Left colon (tissue), 2 donors: ENCODE measurements at regions not wholly inside any gene's neighbourhood (a gene's known extent, or its start where the extent isn't known, plus 50 kb on each side); places are given as distances from the start of the nearest gene placed in this dataset.

Experiments used
- ATAC-seq: fragments of 200-7000 bp; cut with Tn5 transposase; one replicate; pipeline ENCODE4 v1.9.1; 2020; ENCODE audit warnings: mild to moderate bottlenecking, moderate library complexity
- DNase-seq, 2 donors: peaks; one replicate each; pipeline ENCODE4 v3.0.0-alpha.2; 2020
- intact Hi-C, 2 donors: fragments of 100-400 bp; cut with DNase I in 1 of 2; cut with micrococcal nuclease in 1 of 2; formaldehyde crosslinking; loops; one replicate each; pipeline versions ENCODE4 v1.11.2 to v1.14.0; 2022; cut with DNase I, micrococcal nuclease
- donor health status: DM: no; HTN: no; CAD: no.
- donor health status: DM: yes; HTN: yes; CAD: no.

DNA sequence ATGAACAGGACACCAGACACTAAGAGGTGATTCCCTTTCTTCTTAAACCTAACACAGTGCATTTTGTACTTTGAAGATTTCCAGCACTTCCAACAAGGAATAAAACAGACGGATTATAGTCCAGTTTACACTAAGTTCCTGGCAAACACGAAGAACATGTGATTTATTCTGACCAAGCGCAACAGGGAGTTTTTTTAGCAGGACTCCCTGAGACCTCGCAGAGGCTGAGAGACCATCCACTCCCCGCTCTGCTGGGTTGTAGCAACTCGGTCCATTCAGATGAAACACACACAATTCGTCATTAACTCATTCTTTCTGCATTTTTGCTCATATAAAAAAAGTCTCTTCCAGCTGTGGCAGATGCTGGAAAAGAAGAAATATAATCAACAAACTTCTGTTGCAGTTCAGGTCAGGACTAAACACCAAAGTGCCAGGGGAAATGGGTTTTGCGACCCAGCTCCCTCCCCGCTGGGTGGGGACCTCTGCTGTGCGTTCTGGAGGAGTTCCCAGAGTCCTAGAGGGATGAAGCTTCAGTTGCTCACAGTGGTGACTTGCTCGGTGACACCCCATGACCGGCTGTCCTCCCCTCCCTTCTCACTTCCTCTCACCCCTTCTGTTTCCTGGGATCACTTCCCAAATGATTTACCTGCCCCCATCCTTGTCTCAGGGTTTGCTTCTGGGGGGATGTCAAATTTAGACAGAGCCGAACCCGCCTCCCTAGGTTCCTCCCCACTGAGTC lies 52.5 kb downstream of the KCNF1 start:
- DNase-seq (no peak), ATAC-seq (no peak)
- intact Hi-C loops, result no loop called here

DNA sequence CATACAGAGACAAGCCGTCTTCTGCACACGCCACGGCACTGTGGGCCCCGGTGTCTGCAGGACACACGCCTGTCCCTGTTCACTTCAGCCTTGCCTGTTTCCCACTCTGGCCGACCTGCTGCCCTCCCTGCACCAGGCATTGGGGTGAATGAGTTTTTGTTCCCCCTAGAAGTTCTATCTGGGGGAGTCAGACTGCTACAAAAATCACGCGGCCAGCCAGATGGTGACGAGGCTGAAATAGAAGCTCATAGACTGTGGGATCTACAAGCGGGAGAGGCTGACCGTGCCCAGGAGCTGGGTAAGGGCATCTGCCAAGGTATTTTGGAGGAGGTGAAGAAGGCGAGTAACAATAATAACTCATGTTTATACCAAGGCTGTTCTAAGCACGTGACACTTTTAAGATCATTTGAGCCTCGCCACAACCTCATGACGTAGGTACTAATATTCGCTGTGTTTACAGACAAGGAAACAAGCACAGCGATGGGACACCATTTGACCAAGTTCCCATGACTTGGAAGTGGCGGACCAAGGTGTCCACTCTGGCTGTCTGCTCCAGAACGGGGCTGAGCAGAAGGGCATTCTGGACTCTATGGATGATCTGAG lies 53.6 kb downstream of the KCNF1 start:
- no peak for DNase-seq
- intact Hi-C loops, result no loop called here

DNA sequence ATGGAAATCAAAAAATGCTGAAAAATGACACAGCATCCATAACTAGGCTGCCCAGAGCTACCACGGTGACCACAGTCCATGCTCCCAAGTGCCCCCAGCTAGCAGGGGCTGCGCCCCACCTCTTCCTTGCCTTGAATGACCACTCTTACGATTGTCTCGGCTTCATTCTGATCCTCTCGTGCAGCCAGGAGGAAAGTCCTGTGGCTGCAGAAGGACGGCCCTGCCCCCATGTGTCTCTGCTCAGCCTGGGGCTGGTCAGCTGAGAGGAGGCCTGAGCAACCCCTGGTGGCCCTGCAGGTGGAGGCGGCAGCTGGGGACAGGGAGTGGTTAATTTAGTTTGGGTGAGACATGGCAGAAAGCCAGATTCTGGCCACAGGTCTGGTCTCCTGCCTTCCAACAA lies 54.3 kb downstream of the KCNF1 start:
- intact Hi-C loops, result no loop called here
- no peak for DNase-seq
- no peak for ATAC-seq

More for the DNA sequence above, 53.6 kb downstream of the KCNF1 start:
- no peak for ATAC-seq

DNA sequence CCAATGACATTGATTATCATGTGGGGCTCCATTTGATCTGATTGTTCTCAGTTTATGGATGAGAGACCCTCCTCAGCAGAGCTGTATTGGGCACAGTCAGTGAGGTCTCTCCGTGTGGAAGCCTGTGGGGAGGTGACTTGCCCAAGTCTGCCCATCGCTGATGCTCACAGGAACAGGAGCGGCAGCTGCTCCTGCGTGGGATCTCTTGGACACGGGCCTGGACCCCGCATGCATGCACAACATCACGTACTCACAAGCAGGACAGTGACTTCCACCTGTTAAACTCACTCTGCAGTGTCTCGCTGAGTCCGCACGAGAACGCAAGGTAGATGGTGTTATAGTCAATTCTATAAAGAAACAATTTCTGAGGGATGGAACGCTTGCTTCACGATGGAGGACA lies 55.0 kb downstream of the KCNF1 start:
- DNase-seq (no peak), ATAC-seq (no peak)
- intact Hi-C loops, result no loop called here

DNA sequence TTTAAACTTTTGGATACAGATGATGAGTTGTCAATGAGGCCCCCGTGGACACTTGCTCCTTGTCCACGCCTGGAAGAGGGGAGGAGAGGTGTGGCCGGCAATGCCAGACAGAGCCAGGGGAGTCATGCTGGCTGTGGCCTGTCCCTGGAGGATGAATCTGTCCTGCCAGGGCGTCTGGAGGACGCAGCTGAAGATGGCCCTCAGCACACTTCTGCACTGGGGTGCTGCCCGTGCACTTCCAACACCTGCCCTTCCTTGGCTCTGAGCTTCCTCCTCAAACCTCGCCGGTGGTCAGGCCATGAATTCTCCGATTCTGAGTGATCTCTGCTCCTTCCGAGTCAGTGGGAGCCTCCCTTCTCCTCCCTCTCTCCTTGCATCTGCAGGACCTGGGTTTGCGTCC lies 56.4 kb downstream of the KCNF1 start:
- intact Hi-C loops, result no loop called here
- DNase-seq (no peak), ATAC-seq (no peak)

DNA sequence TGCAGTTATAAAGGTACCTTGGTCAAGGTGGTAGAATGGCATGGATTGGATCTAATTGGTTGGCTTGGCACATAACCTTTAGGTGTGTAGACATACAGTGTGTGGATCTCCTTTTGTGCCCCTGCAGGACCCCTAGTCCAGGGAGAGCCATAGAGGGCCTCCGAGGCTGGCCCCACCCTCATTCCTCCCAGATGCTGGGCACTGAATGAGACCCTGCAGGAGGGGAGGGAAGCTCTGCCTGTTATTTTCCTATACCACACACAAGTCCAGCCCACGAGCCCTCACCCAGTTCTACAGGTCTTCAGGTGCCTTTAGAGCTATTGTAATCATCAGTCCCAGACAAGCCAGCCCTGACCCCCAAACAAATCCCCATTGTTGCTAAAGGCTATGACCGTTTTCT lies 58.9 kb downstream of the KCNF1 start:
- no peak for ATAC-seq

DNA sequence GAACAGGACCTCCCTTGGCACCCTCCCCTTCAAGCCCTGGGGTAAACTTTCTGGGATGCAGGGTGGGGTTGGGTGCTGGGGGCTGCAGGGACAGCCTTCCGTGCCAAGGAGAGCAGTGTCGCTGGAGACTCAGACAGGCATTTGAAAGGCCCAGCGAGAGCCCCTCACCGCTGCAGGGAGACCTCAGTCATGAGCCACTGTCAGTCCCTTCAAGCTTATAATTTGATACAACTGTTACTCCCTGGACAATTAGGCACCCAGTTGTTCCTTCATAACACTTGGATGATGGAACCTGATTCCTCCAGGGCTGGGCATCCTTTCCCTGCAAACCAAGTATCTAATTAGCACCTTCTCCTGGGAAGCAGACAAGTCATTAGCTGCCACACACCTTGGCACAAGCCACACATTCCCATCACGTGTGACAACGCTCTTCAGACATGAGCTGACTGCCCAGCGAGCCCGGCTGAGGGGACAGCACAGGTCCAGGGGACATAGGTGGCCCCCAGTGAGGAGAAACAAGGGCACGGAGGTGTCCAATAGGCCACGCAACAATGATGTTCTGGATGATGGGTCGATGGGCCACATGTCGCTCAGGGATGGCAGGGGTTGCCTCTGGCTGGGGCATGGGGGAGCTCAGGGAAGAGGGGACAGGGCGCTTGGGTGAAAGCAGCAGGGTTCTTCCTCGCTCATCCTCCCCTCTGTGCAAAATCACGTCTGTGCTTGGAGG lies 59.6 kb downstream of the KCNF1 start:
- intact Hi-C loops, result no loop called here
- no peak for ATAC-seq

More for the DNA sequence above, 58.9 kb downstream of the KCNF1 start:
- intact Hi-C loops, result no loop called here
- no peak for DNase-seq

DNA sequence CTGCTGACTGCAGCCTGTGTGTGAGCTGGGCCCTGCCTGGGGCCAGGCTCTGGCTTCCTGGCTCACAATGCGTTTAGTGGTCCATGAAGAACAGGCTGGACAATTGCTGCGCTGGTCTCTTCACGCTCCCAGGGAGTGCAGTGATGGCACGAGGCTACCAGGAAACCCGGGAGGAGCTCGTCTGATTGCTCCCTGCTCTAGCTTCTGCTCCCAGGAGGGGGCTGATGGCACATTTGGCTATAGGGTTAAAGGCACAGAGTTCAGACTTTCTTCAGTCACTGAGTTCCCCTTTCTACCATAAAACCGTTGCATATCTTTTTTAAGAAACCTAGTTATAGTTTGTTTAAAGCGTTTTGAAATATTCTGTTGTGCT lies 60.1 kb downstream of the KCNF1 start:
- intact Hi-C loops, result no loop called here
- ATAC-seq (no peak), DNase-seq (no peak)

More for the DNA sequence above, 59.6 kb downstream of the KCNF1 start:
- no peak for DNase-seq

DNA sequence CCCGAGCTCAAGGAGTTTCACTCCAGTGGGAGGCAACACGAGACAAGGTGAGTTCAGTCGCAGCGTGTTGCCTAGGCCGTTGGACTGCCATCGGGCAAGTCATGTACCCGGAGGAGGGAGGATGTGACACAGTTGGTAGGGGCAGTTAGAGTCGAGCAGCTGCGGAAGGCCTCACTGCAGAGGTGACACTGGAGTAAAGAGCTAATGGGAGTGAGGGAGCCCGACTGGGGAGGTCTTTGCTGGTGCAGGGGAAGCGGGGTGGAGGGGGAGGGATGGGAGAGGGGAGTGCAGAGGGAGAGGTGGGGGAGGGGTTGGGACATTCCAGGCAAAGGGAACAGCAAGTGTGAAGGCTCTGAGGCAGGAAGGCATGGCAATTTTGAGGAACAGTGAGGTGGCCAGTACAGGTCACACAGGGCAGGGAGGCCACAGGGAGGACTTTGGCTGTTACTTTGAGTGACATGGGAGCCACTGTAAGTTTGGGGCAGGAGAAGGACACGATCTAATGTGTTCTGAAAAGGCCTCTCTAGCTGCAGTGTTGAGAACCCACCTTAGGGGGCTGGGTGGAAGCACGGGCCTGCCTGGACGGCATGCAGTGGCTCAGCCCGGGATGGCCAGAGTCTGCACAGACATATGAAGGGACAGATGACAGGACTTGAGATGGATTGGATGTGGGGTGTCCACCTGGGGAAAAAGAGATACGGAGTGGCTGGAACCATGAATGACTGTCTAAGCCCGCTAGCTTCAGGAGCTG lies 61.1 kb downstream of the KCNF1 start:
- no peak for ATAC-seq
- intact Hi-C loops, result no loop called here

DNA sequence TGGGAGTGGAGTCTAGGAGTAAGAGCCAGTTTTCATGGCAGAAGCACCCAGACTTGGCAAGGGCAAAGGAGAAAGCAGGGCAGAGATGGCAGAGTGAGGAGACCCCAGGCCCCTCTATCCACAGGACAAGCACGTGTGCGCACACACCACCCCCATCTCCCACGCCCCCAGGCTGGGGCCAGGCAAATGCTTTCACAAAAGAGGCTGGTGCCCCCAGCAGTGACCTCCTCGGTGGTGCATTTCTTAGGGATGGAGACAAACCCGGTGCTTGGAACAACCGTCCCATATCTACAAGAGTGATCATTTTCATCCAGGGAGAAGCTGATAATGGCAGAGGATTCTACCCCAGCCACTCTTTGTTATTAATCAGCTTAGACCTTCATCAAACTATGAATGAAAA lies 62.0 kb downstream of the KCNF1 start:
- intact Hi-C loops, result no loop called here
- no peak for DNase-seq
- ATAC-seq, result no peak

More for the DNA sequence above, 61.1 kb downstream of the KCNF1 start:
- DNase-seq, result no peak

DNA sequence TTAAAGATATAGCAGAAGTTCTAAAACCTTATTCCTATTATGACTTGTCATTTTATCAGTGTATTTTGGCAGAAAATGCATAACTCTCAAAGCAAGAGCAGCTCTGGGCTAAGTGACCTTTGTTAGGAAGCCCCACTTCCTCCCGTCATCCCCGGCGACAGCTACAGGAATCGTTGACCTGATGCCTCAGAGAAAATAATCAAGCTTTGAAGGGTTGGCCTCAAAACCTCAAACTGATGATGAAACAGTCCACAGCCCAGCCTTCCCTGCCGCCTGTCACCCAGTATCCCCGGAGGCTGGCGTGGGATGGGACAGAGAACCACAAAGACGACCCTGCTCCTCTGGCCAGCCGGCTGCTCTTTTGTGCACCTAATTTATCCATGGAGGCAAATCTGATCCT lies 65.3 kb downstream of the KCNF1 start:
- ATAC-seq, result no peak
- DNase-seq, result peak in 1 of 2 donors; percentile 18
- intact Hi-C loops, result no loop called here

DNA sequence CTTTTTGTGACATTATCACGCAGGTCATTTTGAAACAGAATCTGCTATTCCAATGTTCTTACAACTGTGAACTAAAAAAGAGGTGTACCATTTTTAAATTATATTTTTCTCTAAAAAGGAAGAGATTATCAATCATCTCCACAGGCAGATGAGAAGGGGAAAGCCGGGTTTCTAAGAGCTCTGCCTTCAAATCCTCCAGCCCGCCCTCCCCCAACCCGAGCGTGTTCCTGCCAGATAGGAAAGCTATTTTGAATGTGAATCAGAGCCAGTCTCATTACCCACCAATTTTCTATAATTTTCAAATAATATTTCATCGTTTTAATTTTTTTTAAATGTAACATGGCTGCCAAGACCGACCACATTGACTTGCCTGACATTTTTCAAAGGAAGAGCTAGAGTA lies 65.9 kb downstream of the KCNF1 start:
- no peak for ATAC-seq
- intact Hi-C loops, result no loop called here
- DNase-seq, result peak in 1 of 2 donors; percentile 5

DNA sequence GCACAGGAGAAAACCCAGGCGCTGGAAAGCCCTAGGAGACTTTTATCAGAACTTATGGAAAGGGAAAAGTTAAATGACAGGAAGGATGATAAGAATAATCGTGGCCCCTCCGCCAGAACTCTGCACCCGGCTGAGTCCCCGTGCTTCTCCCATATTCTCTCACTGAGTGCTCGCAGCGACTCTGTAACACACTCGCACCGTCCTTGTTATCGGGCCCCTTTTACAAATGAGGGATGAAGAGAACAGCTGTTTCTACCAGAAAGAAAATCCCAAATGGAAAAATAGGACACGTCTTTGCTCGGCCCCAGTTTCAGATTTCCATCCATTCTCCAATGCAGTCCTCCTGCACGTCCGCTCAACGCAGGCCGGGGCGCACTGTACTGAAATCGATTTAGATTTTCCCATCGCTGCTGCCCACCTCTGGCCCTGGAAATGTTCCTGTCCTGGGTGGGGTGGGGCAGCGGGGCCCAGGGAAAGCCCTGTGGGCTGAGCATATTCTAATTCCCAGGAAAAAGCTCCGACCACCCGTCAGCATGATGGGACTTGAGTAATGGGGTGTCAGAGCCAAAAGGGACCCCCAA lies 66.4 kb downstream of the KCNF1 start:
- ATAC-seq, result no peak
- no peak for DNase-seq

DNA sequence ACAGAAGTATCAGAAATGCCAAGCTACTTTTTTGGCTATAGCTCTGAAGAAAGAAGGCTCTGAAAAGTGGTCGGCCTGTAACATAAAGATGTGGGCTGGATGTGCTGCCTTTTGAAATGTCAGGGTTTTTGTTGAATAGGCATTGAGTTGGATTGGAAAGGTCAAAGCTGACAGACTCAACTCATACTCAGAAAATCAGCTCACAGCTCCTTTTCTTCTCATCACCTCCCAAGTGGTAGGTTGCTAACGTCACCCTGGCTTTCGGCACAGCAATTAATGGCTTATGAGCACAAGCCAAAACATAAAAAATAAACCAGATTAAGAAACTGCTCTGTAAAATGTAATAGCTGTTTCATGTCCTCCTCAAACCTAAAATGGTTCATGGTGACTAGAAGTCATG lies 68.3 kb downstream of the KCNF1 start:
- ATAC-seq (no peak), DNase-seq (peak in 1 of 2 donors; percentile 2)
- intact Hi-C loops, result no loop called here

More for the DNA sequence above, 66.4 kb downstream of the KCNF1 start:
- intact Hi-C loops, result no loop called here

DNA sequence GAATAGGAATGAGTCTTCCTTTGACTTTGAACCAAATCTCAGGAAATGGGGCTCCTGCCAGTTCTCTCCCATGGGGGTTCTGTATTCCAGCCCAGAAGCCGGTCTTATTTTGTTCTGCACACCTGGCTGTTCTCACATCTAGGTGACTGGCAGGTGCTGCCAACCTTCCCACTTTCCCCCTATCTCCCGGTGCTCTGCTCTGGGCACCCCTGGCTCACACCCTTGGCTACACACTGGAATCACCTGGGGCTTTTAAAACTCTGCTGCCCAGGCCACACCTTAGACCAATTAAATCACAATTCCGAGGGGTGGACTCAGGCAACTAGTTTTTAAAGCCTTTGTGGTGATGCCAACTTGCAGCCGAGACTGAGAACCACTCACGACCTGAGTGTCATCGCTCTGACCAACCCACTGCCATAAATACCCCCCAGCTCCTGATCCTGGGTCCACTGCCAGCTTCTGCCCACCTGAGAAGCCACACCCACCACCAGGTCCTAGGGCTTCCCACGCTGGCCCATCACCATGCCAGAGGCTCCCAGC lies 69.2 kb downstream of the KCNF1 start:
- peak in 1 of 2 donors; percentile 14 for DNase-seq
- ATAC-seq, result peak; percentile 33
- intact Hi-C loops, result no loop called here

DNA sequence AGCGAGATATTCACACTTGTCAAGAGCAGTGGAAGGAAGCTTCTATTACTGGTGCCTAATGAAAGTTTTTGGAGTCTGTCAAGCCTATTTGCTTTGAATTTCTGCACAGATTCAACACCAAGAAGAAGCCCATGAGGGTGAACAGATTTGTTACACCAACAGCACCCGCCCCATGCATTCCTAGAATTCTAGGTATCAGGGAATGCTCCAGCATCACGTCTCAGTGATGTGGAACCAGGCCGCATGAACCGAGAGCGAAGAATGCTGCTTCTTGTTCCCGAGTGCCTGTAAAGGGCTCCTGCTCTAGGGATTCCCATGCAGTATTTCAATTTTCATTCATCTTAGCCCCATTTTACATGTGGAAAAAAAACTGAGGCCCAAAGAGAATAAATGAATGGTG lies 69.7 kb downstream of the KCNF1 start:
- no peak for ATAC-seq
- intact Hi-C loops, result no loop called here
- DNase-seq, result peak in 1 of 2 donors; percentile 1

DNA sequence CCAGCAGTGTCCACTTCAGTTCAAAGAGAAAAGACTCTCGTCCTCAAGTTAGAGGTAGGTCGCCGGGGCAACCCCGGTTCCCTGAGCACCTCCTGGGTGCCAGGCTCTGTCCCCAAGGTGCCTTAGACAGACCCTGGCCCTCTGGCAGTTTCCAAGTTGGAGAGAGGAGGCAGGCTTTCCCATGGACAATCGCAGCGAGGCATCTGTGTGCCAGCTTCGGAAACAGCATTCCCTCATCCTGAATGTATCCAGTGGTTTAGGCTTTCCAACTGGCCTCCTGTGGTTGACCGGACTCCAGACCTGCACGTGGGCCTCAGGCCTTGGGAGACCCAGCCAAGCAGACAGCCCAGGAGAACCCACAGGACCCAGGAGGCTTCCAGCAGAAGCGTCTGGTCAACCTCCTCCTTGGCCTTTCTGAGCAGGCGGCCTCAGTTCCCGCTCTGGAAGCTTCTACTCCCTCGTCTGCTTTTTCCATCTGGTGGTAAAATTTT lies 70.3 kb downstream of the KCNF1 start:
- ATAC-seq, result no peak

DNA sequence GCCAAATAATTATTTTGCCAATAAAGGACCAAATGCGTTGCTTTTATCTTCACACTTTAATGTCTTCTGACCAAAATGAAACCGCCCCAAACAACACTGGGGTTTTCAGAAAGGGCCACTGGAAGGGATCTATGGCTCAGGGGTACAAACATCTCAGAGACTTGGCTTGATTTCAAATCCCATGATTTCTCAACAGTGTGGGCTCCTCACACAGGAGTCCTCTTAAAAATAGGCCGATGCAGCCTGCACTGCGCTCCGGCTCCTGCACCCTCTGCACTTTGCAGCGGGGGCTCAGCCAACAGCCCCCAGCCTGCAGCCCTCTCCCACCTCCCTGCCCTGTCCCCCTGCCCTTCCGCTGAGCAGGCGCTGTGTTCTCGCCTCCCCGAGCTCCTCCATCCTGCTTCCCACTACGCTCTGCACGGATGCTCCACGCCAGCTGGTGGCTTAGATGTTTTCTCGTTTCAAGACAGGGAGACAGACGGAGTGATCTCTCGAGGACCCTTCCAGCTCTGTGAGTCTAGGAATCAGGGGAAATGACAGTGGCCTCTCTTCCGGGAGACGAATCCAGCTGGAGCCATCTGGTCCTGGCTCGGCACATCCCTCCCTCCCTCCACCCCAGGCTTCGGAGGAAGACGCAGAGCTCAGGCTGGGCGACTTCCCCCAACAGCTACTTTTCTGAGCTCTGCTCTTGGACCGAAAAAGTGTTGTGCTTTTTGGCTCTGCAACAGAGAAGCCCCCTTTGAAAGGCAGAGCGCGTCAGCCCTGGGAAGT lies 71.4 kb downstream of the KCNF1 start:
- intact Hi-C loops, result no loop called here
- ATAC-seq, result no peak
- peak; percentile 22 to 30 for DNase-seq

More for the DNA sequence above, 70.3 kb downstream of the KCNF1 start:
- DNase-seq, result no peak
- intact Hi-C loops, result no loop called here
